ENCODE measurements at regions not wholly inside any gene's neighbourhood (a gene's known extent, or its start where the extent isn't known, plus 50 kb on each side); places are given as distances from the start of the nearest gene placed in this dataset.

GRCh38 chr10:64234489-64234888 lies 713.3 kb downstream of the REEP3 start:
- Mint-ChIP-seq H3K4me3 (no peak overlapping the region), H3K36me3 (ENCODE audit: low read depth) (no peaks in the 10 kb centered on the region), H3K4me1 (no peaks in the 10 kb centered on the region), H3K27me3 (no peaks in the 10 kb centered on the region), H3K27ac (no peak overlapping the region), H3K9me3 (peaks cover 4% of the 10 kb centered on the region)
- DNase-seq: no peak
- ChIA-PET POLR2A (no interaction called here), CTCF (no interaction called here)

GRCh38 chr10:64257704-64258103 lies 736.5 kb downstream of the REEP3 start:
- no peak for DNase-seq
- Mint-ChIP-seq H3K27ac (no peak overlapping the region), H3K9me3 (peaks cover 2% of the 10 kb centered on the region), H3K4me3 (no peak overlapping the region), H3K27me3 (no peaks in the 10 kb centered on the region), H3K36me3 (ENCODE audit: low read depth) (no peaks in the 10 kb centered on the region), H3K4me1 (no peaks in the 10 kb centered on the region)
- ChIA-PET CTCF (no interaction called here), POLR2A (no interaction called here)

- Mint-ChIP-seq H3K27ac (no peak overlapping the region), H3K4me1 (no peaks in the 10 kb centered on the region), H3K9me3 (no peaks in the 10 kb centered on the region), H3K4me3 (no peak overlapping the region), H3K36me3 (ENCODE audit: low read depth) (no peaks in the 10 kb centered on the region), H3K27me3 (no peaks in the 10 kb centered on the region)
- ChIA-PET CTCF (no interaction called here), POLR2A (no interaction called here)
- no peak for DNase-seq
Measured at GRCh38 chr10:64261092-64261491, 739.9 kb downstream of the REEP3 start.

- no peaks in the 10 kb centered on the region for H3K9me3 Mint-ChIP-seq
- DNase-seq: no peak
- H3K4me3 Mint-ChIP-seq: no peak overlapping the region
- ChIA-PET CTCF (no interaction called here), POLR2A (no interaction called here)
- no peaks in the 10 kb centered on the region for H3K4me1 Mint-ChIP-seq
- no peaks in the 10 kb centered on the region for H3K36me3 Mint-ChIP-seq (ENCODE audit: low read depth)
- no peaks in the 10 kb centered on the region for H3K27me3 Mint-ChIP-seq
- no peak overlapping the region for H3K27ac Mint-ChIP-seq
Measured at GRCh38 chr10:64261676-64262075, 740.5 kb downstream of the REEP3 start.

GRCh38 chr10:64265961-64266360 lies 744.8 kb downstream of the REEP3 start:
- H3K9me3 Mint-ChIP-seq: no peaks in the 10 kb centered on the region
- DNase-seq: no peak
- H3K27ac Mint-ChIP-seq: no peak overlapping the region
- no peaks in the 10 kb centered on the region for H3K36me3 Mint-ChIP-seq (ENCODE audit: low read depth)
- no peaks in the 10 kb centered on the region for H3K4me1 Mint-ChIP-seq
- POLR2A ChIA-PET: no interaction called here
- H3K27me3 Mint-ChIP-seq: no peaks in the 10 kb centered on the region
- CTCF ChIA-PET: no interaction called here
- H3K4me3 Mint-ChIP-seq: no peak overlapping the region

GRCh38 chr10:64271508-64271907 lies 750.3 kb downstream of the REEP3 start:
- Mint-ChIP-seq H3K9me3 (no peaks in the 10 kb centered on the region), H3K27me3 (no peaks in the 10 kb centered on the region), H3K27ac (no peak overlapping the region), H3K36me3 (ENCODE audit: low read depth) (no peaks in the 10 kb centered on the region), H3K4me1 (no peaks in the 10 kb centered on the region), H3K4me3 (no peak overlapping the region)
- POLR2A ChIA-PET: no interaction called here
- CTCF ChIA-PET: no interaction called here
- no peak for DNase-seq

GRCh38 chr10:64271983-64272382 lies 750.8 kb downstream of the REEP3 start:
- H3K27ac Mint-ChIP-seq: no peak overlapping the region
- ChIA-PET CTCF (no interaction called here), POLR2A (no interaction called here)
- no peaks in the 10 kb centered on the region for H3K4me1 Mint-ChIP-seq
- H3K4me3 Mint-ChIP-seq: no peak overlapping the region
- no peak for DNase-seq
- H3K27me3 Mint-ChIP-seq: no peaks in the 10 kb centered on the region
- H3K9me3 Mint-ChIP-seq: no peaks in the 10 kb centered on the region
- no peaks in the 10 kb centered on the region for H3K36me3 Mint-ChIP-seq (ENCODE audit: low read depth)

GRCh38 chr10:64275001-64275400 lies 753.8 kb downstream of the REEP3 start:
- no peak overlapping the region for H3K27ac Mint-ChIP-seq
- ChIA-PET POLR2A (no interaction called here), CTCF (no interaction called here)
- no peak overlapping the region for H3K4me3 Mint-ChIP-seq
- peaks cover 2% of the 10 kb centered on the region for H3K9me3 Mint-ChIP-seq
- no peaks in the 10 kb centered on the region for H3K27me3 Mint-ChIP-seq
- H3K4me1 Mint-ChIP-seq: no peaks in the 10 kb centered on the region
- no peak for DNase-seq
- no peaks in the 10 kb centered on the region for H3K36me3 Mint-ChIP-seq (ENCODE audit: low read depth)

GRCh38 chr10:64275774-64276173 lies 754.6 kb downstream of the REEP3 start:
- peaks cover 2% of the 10 kb centered on the region for H3K9me3 Mint-ChIP-seq
- H3K36me3 Mint-ChIP-seq (ENCODE audit: low read depth): no peaks in the 10 kb centered on the region
- ChIA-PET CTCF (no interaction called here), POLR2A (no interaction called here)
- H3K4me3 Mint-ChIP-seq: no peak overlapping the region
- no peaks in the 10 kb centered on the region for H3K27me3 Mint-ChIP-seq
- no peaks in the 10 kb centered on the region for H3K4me1 Mint-ChIP-seq
- DNase-seq: no peak
- H3K27ac Mint-ChIP-seq: no peak overlapping the region

GRCh38 chr10:64277536-64277935 lies 756.3 kb downstream of the REEP3 start:
- no peaks in the 10 kb centered on the region for H3K36me3 Mint-ChIP-seq (ENCODE audit: low read depth)
- no peak overlapping the region for H3K4me3 Mint-ChIP-seq
- H3K9me3 Mint-ChIP-seq: peaks cover 2% of the 10 kb centered on the region
- H3K27ac Mint-ChIP-seq: no peak overlapping the region
- DNase-seq: no peak
- H3K27me3 Mint-ChIP-seq: no peaks in the 10 kb centered on the region
- H3K4me1 Mint-ChIP-seq: no peaks in the 10 kb centered on the region
- ChIA-PET CTCF (no interaction called here), POLR2A (no interaction called here)

GRCh38 chr10:64283621-64284020 lies 762.4 kb downstream of the REEP3 start:
- CTCF ChIA-PET: no interaction called here
- DNase-seq: no peak
- POLR2A ChIA-PET: no interaction called here
- Mint-ChIP-seq H3K4me1 (no peaks in the 10 kb centered on the region), H3K27me3 (no peaks in the 10 kb centered on the region), H3K4me3 (no peak overlapping the region), H3K9me3 (no peaks in the 10 kb centered on the region), H3K36me3 (ENCODE audit: low read depth) (no peaks in the 10 kb centered on the region), H3K27ac (no peak overlapping the region)

- ChIA-PET POLR2A (no interaction called here), CTCF (no interaction called here)
- no peaks in the 10 kb centered on the region for H3K4me1 Mint-ChIP-seq
Measured at GRCh38 chr10:64286533-64286932, 765.3 kb downstream of the REEP3 start.

GRCh38 chr10:64288404-64288803 lies 767.2 kb downstream of the REEP3 start:
- CTCF ChIA-PET: no interaction called here
- no peaks in the 10 kb centered on the region for H3K9me3 Mint-ChIP-seq
- H3K4me1 Mint-ChIP-seq: no peaks in the 10 kb centered on the region
- no peaks in the 10 kb centered on the region for H3K36me3 Mint-ChIP-seq (ENCODE audit: low read depth)
- no peak overlapping the region for H3K27ac Mint-ChIP-seq
- H3K27me3 Mint-ChIP-seq: no peaks in the 10 kb centered on the region
- H3K4me3 Mint-ChIP-seq: no peak overlapping the region
- POLR2A ChIA-PET: no interaction called here
- DNase-seq: no peak

More at GRCh38 chr10:64286533-64286932, 765.3 kb downstream of the REEP3 start:
- Mint-ChIP-seq H3K27ac (no peak overlapping the region), H3K27me3 (no peaks in the 10 kb centered on the region), H3K9me3 (no peaks in the 10 kb centered on the region), H3K36me3 (ENCODE audit: low read depth) (no peaks in the 10 kb centered on the region), H3K4me3 (no peak overlapping the region)
- no peak for DNase-seq

- Mint-ChIP-seq H3K4me3 (no peak overlapping the region), H3K4me1 (no peaks in the 10 kb centered on the region), H3K36me3 (ENCODE audit: low read depth) (no peaks in the 10 kb centered on the region), H3K27ac (no peak overlapping the region), H3K27me3 (no peaks in the 10 kb centered on the region), H3K9me3 (no peaks in the 10 kb centered on the region)
- CTCF ChIA-PET: no interaction called here
- POLR2A ChIA-PET: no interaction called here
- DNase-seq: no peak
Measured at GRCh38 chr10:64303566-64303965, 782.4 kb downstream of the REEP3 start.

GRCh38 chr10:64306729-64307327 lies 785.6 kb downstream of the REEP3 start:
- ChIA-PET POLR2A (no interaction called here), CTCF (no interaction called here)
- Mint-ChIP-seq H3K4me1 (no peaks in the 10 kb centered on the region), H3K27me3 (no peaks in the 10 kb centered on the region), H3K36me3 (ENCODE audit: low read depth) (no peaks in the 10 kb centered on the region), H3K9me3 (no peaks in the 10 kb centered on the region), H3K4me3 (no peak overlapping the region), H3K27ac (no peak overlapping the region)
- DNase-seq: no peak

Data from activated CD4-positive, alpha-beta memory T cell treated with anti-CD3 and anti-CD28 coated beads, Interleukin-2, amount 10 ng/mL, durations not matched to agents 7 days and 5 days (primary cell).